HL-60 (cell line): ENCODE measurements at regions not wholly inside any gene's neighbourhood (a gene's known extent, or its start where the extent isn't known, plus 50 kb on each side); places are given as distances from the start of the nearest gene placed in this dataset.

Experiments used
- DNase-seq, 2 experiments: peaks; one replicate each; pipeline ENCODE4 v3.0.0-alpha.2; 2010 to 2020; ENCODE audit warnings: low read depth in 1 of 2, low spot score in 1 of 2
- H3K27ac ChIP-seq: fragments of 250-450 bp; sonication (Bioruptor Pico); replicated peaks from 2 replicates; pipeline ENCODE4 v1.5.1; 2020; ENCODE audit warnings: mild to moderate bottlenecking, moderate library complexity
- H3K27me3 ChIP-seq: fragments of 250-450 bp; sonication (Bioruptor Pico); 2 replicates; pipeline ENCODE4 v1.5.1; 2021; ENCODE audit warnings: mild to moderate bottlenecking, moderate library complexity; ENCODE audit not compliant: insufficient read depth, poor library complexity, severe bottlenecking
- H3K4me3 ChIP-seq: replicated peaks from 2 replicates; pipeline ENCODE4 v1.5.1; 2011; ENCODE audit warnings: mild to moderate bottlenecking, control low read depth, low read length; ENCODE audit not compliant: insufficient read depth
- GABPA ChIP-seq: IDR thresholded peaks from 2 replicates; pipeline ENCODE4 v1.6.1; 2012; ENCODE audit warnings: low read depth
- POLR2AphosphoS5 ChIP-seq: IDR thresholded peaks from 2 replicates; pipeline ENCODE4 v1.6.1; 2012; ENCODE audit warnings: low read depth
- SPI1 ChIP-seq: IDR thresholded peaks from 2 replicates; pipeline ENCODE4 v1.6.1; 2012; ENCODE audit warnings: low read depth, mild to moderate bottlenecking, borderline replicate concordance
- TF ChIP-seq, protein P1 (sequence below): IDR thresholded peaks from one replicate; pipeline ENCODE4 v1.5.1; 2011; ENCODE audit warnings: low read length, control low read depth, inconsistent platforms; ENCODE audit not compliant: insufficient read depth
- TF ChIP-seq, protein P2 (sequence below): IDR thresholded peaks from 2 replicates; pipeline ENCODE4 v1.6.1; 2012; ENCODE audit warnings: low read depth; ENCODE audit not compliant: insufficient replicate concordance

DNA sequence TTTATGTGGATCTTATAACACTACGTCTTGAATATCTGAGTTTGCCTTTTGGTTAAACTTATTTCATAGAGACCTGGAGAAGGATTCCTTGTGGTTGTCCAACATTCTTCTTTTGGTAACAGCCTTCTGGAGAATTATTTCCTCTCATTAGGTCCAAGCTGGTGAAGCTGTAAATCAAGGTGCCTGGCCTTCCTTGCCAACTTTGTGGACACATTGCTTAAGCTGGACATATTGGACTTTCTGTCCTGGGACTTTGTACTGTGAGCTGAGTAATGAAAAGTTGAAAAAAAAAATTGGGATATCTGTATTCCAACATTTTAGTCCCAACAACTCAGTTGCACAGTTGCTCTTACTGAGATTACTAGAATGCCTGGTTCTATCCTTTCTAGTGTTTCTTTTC is 186.2 kb downstream of the HAO1 start:
- Histone ChIP-seq H3K27ac (no peak overlapping the region), H3K27me3 (no peaks in the 10 kb centered on the region), H3K4me3 (no peak overlapping the region)
- DNase-seq = no peak
- TF ChIP-seq GABPA (no peak), SPI1 (no peak), POLR2AphosphoS5 (no peak)
- TF ChIP-seq, protein P1, sequence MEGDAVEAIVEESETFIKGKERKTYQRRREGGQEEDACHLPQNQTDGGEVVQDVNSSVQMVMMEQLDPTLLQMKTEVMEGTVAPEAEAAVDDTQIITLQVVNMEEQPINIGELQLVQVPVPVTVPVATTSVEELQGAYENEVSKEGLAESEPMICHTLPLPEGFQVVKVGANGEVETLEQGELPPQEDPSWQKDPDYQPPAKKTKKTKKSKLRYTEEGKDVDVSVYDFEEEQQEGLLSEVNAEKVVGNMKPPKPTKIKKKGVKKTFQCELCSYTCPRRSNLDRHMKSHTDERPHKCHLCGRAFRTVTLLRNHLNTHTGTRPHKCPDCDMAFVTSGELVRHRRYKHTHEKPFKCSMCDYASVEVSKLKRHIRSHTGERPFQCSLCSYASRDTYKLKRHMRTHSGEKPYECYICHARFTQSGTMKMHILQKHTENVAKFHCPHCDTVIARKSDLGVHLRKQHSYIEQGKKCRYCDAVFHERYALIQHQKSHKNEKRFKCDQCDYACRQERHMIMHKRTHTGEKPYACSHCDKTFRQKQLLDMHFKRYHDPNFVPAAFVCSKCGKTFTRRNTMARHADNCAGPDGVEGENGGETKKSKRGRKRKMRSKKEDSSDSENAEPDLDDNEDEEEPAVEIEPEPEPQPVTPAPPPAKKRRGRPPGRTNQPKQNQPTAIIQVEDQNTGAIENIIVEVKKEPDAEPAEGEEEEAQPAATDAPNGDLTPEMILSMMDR = no peak
- TF ChIP-seq, protein P2, sequence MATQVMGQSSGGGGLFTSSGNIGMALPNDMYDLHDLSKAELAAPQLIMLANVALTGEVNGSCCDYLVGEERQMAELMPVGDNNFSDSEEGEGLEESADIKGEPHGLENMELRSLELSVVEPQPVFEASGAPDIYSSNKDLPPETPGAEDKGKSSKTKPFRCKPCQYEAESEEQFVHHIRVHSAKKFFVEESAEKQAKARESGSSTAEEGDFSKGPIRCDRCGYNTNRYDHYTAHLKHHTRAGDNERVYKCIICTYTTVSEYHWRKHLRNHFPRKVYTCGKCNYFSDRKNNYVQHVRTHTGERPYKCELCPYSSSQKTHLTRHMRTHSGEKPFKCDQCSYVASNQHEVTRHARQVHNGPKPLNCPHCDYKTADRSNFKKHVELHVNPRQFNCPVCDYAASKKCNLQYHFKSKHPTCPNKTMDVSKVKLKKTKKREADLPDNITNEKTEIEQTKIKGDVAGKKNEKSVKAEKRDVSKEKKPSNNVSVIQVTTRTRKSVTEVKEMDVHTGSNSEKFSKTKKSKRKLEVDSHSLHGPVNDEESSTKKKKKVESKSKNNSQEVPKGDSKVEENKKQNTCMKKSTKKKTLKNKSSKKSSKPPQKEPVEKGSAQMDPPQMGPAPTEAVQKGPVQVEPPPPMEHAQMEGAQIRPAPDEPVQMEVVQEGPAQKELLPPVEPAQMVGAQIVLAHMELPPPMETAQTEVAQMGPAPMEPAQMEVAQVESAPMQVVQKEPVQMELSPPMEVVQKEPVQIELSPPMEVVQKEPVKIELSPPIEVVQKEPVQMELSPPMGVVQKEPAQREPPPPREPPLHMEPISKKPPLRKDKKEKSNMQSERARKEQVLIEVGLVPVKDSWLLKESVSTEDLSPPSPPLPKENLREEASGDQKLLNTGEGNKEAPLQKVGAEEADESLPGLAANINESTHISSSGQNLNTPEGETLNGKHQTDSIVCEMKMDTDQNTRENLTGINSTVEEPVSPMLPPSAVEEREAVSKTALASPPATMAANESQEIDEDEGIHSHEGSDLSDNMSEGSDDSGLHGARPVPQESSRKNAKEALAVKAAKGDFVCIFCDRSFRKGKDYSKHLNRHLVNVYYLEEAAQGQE = no peak

DNA sequence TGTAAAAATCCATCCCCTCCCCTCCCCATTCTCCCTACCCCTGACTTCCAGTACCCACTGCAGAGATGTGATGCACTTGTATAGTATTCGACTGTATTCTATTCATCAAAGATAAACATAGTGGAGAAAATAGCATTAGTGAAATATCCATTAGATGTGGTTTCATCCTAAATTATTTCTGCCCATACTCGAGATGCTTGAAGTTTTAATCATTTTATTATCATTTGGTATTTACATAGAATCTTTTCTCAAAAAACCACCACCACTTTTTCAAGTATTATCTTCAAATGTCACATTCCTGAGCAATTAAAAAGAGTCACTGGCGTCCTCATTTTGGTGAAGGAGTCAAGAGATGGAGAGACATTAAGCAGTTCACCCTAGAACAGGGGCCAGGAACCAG is 181.9 kb downstream of the HAO1 start:
- TF ChIP-seq, protein P2 = no peak
- TF ChIP-seq POLR2AphosphoS5 = no peak
- TF ChIP-seq, protein P1 = no peak
- no peak for TF ChIP-seq SPI1
- no peak for TF ChIP-seq GABPA
- no peak for DNase-seq
- H3K27ac ChIP-seq = no peak overlapping the region
- H3K4me3 ChIP-seq = no peak overlapping the region
- no peaks in the 10 kb centered on the region for H3K27me3 ChIP-seq

DNA sequence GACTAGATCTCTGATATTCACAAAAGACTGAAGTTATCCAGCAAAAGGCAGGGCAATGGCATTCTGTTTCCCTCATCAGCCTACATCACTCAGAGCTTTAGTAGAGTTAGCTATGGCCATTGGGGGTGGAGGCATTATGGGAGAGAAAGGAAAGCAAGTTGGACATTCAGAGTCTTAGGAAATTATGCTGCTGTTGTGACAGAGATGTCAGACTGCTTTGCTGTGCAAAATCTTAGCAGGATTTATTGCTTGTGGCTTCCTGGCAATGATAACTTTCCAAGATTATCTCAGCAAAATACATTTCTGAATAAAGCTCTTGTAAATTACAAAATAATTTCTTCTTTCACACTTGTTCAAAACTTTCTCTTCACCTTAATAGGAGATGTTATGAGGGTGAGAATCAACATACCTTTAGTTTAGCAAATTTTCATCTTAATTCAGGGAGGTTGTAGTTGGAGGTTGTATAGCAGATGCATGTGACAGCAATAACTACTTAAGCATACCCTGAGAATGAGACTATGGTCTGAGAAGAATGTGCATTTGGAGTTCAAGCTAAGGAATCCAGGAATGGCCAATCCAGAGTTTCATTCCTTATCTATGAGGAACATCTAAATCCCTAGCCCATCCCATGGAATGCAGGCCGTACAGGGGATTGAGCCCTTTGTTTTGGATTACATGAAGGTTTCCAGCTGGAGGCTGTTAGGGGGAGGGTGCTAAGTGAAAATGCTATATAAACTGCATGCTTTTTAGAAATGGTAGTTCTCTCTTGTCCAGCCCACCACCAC is 179.8 kb downstream of the HAO1 start:
- no peak for DNase-seq
- no peak overlapping the region for H3K4me3 ChIP-seq
- no peaks in the 10 kb centered on the region for H3K27me3 ChIP-seq
- TF ChIP-seq GABPA (no peak), POLR2AphosphoS5 (no peak), SPI1 (no peak)
- TF ChIP-seq, protein P2 = no peak
- TF ChIP-seq, protein P1 = no peak
- no peak overlapping the region for H3K27ac ChIP-seq
